Hippocampal formation (tissue), 2 donors: ENCODE measurements at regions not wholly inside any gene's neighbourhood (a gene's known extent, or its start where the extent isn't known, plus 50 kb on each side); places are given as distances from the start of the nearest gene placed in this dataset.

Source experiments
- DNase-seq, 2 donors: peaks; one replicate each; lab custom pipeline; 2025; lab: John Stamatoyannopoulos, UW

GRCh38 chr2:60321816-60322215 is 231.6 kb downstream of the BCL11A start:
- no peak for DNase-seq

GRCh38 chr2:60320724-60321123 is 232.7 kb downstream of the BCL11A start:
- DNase-seq: peak in 1 of 2 donors; percentile 10

GRCh38 chr2:60319031-60319547 is 234.4 kb downstream of the BCL11A start:
- no peak for DNase-seq

GRCh38 chr2:60318544-60318943 is 234.9 kb downstream of the BCL11A start:
- peak in 1 of 2 donors; percentile 22 for DNase-seq

- DNase-seq: no peak
These were observed 235.6 kb downstream of the BCL11A start for GRCh38 chr2:60317844-60318243.

- DNase-seq: no peak
These were observed 236.4 kb downstream of the BCL11A start for GRCh38 chr2:60317034-60317386.

GRCh38 chr2:60316381-60317033 is 236.9 kb downstream of the BCL11A start:
- no peak for DNase-seq

GRCh38 chr2:60313470-60314172 is 239.8 kb downstream of the BCL11A start:
- DNase-seq: no peak

- no peak for DNase-seq
These were observed 240.8 kb downstream of the BCL11A start for GRCh38 chr2:60312618-60313017.

GRCh38 chr2:60311524-60311923 is 241.9 kb downstream of the BCL11A start:
- DNase-seq: no peak

- no peak for DNase-seq
These were observed 243.4 kb downstream of the BCL11A start for GRCh38 chr2:60309941-60310660.

- no peak for DNase-seq
These were observed 244.1 kb downstream of the BCL11A start for GRCh38 chr2:60309336-60309735.

GRCh38 chr2:60306267-60306861 is 247.1 kb downstream of the BCL11A start:
- DNase-seq: no peak

- DNase-seq: no peak
These were observed 249.8 kb downstream of the BCL11A start for GRCh38 chr2:60303680-60304079.

GRCh38 chr2:60302377-60303126 is 250.9 kb downstream of the BCL11A start:
- no peak for DNase-seq

GRCh38 chr2:60301726-60302125 is 251.7 kb downstream of the BCL11A start:
- DNase-seq: no peak

- no peak for DNase-seq
These were observed 254.3 kb downstream of the BCL11A start for GRCh38 chr2:60299179-60299578.

GRCh38 chr2:60298006-60298696 is 255.3 kb downstream of the BCL11A start:
- DNase-seq: no peak

GRCh38 chr2:60297296-60298005 is 256.0 kb downstream of the BCL11A start:
- DNase-seq: no peak

GRCh38 chr2:60296219-60296955 is 257.1 kb downstream of the BCL11A start:
- DNase-seq: no peak
